ENCODE measurements at regions not wholly inside any gene's neighbourhood (a gene's known extent, or its start where the extent isn't known, plus 50 kb on each side); places are given as distances from the start of the nearest gene placed in this dataset.
"Not testable (repeated sequence)": the region's sequence is repeated elsewhere in the genome, so short reads cannot be mapped to it uniquely, and the experiment has no call there.

DNA sequence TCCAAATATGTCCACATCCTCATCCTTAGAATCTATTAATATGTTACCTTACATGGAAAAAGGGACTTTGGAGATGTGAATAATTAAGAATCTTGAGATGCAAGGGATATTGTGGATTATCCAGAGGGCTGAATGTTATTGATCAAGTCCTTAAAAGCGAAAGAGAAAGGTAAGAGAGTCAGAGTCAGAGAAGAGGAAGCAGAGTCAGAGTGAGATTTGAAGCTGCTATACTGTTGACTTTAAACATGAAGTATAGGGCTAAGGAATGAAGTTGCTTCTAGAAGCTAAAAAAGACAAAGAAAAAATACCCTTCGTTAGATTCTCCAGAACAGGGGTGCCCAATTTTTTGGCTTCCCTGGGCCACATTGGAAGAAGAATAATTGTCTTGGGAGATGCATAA lies 627.2 kb upstream of the SLITRK6 start:
- DNase-seq = no peak

DNA sequence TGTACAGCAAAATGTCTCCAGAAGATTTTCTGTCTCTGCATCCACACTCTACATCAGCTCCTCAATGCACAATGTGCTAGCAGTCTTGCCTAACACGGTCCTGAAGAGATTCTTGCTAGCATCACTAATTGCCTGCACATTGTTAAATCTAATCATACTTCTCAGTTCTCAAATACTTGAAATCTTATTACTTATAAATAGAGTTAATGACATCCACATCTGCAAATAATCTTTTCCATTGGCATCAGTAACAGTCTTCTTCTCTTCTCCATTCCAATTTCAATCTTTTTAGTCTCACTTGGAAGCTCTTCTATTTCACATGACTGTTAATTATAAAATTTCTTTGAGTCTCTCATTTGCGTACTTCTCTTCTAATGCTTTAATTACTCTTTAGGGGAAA lies 630.5 kb upstream of the SLITRK6 start:
- no peak for DNase-seq

DNA sequence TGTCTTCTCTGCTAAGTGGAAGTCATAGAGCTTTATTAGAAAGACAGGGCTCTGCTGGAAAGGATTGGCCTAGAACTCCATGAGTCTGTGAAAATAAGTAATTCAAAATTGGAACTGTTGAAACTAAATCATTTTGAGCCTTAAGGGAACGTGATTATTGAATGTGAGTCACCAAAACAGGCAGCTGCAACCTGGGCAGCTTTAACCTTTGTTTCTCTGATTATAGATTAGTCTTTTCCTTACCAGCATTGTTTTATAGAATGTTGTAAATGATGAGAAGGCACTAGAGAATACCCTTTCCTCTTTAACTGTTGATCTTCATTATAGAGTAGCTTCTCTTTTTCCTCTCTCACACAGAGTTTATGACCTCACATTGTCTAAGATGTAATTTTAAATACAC lies 638.8 kb upstream of the SLITRK6 start:
- DNase-seq = no peak

DNA sequence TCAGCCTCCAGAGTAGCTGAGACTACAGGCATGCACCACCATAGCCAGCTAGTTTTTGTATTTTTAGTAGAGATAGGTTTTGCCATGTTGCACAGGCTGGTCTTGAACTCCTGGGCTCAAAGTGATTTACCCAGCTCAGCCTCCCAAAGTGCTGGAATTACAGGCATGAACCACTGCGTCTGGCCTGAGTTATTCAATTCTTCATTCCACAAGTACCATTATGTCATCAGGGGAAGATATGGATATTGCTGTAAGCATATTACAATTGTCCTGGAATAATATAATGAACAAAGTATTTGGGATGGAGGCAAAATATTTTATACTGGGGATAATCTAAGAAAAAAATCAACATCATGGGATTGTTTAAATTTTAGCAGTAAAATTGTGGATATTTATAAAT lies 646.0 kb upstream of the SLITRK6 start:
- no peak for DNase-seq

DNA sequence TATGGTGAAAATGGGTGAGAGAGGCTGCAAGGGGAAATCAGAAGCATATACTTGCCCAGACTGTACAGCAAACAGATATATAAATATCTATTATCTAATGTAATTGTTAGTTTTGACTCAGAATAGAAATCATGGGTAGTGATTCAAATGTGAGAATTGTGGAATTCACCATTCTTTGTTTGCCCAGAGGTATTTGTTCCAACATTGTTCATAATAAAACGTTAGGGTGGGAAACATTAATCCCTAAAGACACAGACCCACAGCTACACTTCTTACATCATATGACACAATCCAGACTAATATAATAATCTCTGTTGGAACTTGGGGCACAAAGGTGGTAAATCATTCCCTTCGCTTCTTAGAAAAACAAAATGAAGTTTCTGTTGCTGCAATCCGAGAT lies 646.5 kb upstream of the SLITRK6 start:
- no peak for DNase-seq

DNA sequence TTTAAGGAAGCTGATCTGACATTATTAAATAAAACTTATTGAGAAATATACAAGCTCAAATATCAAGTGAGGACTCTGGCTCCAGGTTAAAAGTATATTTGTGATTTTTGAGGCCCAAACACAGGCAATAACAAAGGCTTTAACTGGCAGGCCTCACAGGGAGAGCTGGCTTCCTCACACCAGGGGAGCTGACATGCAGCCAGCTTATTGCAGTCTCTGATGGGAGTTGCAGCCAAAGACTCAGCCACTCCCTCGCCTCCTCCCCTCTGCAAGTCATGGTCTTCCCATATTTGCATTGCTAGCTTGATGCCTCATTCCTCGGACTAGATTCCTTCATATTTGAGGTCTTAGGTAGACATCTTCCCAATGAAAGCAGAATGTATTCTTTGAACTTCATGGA lies 647.1 kb upstream of the SLITRK6 start:
- DNase-seq = no peak

DNA sequence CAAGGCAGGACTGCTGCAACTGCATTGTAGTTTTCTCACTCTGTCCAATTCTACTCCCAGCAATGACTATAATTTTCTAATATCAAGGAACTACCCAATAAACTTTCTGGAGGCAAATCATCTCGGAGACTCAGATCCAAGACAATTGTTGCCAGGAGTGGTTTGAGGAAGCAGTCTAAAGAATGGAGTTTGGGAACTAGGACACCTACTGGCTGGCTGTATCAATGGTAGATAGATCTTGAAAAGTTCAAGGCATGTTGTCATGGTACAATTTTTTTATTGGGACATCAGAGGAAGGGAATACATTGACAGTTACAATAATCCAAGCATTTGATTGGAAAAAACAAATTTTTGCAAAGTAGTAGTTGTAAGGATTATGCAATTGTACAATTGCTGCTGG lies 648.3 kb upstream of the SLITRK6 start:
- no peak for DNase-seq

DNA sequence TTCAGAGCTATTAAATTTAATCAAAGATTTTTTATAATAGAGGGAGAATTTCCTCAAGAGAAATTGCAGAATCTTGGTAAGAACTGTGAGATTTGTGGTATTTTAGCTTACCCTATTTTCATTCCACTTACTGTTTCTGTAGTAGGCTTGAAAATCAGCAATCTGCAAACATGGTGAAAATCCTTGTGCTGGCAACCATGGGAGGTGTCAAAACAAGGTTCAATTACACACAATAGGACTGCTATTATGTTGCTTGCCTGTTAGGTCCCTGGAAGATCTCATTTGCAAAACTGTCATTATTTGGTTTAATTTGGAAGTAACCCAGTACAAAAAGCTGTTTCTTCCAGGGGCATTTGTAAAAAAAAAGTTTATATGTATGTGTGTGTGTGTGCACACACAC lies 662.8 kb upstream of the SLITRK6 start:
- no peak for DNase-seq

DNA sequence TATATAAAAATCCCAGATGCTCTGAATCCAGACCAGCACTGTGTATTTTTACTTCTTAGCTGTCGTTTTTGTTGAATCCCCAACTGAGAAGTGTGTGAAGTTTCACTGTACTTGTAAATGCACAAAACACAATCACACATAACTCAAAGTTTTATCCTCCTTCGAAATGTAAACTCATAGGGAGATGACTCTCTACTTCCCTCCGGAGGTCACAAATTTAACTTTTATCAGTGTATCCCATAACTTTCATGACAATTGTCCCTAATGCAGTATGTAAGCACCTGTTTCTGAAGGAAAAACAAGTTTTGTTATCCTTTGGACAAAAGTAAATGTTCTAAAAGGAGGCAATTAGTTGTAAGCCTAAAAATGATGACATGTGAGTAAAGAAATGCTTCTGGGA lies 665.0 kb upstream of the SLITRK6 start:
- no peak for DNase-seq

DNA sequence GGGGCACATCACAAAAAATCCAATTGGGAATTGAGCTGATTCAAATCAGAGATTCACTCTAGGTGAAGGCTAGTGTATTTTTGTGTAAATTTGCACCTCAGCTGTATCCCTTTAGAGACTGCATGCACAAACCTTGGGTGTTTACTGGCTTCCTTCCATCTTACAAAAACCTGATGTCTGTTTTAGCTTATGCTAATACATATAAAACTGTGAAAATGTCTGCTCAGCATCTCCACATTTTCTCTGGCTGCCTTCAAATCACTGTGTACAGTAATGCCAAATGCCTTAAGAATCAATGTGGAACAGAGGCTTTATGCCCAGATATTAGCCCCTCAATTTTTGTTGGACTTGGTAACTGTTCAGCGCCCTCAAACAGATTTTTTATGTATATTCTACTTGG lies 675.8 kb upstream of the SLITRK6 start:
- DNase-seq = no peak

DNA sequence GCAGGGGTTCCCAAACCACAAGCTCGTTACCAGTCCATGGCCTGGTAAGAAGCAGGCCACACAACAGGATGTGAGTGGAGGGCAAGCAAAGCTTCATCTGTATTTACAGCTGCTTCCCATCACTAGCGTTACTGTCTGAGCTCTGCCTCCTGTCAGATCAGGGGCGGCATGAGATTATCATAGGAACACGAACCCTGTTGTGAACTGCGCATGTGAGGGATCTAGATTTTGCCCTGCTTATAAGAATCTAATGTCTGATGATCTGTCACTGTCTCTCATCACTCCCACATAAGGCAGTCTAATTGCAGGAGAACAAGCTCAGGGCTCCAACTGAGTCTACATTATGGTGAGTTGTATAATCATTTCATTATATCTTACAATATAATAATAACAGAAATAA lies 677.4 kb upstream of the SLITRK6 start:
- no peak for DNase-seq

DNA sequence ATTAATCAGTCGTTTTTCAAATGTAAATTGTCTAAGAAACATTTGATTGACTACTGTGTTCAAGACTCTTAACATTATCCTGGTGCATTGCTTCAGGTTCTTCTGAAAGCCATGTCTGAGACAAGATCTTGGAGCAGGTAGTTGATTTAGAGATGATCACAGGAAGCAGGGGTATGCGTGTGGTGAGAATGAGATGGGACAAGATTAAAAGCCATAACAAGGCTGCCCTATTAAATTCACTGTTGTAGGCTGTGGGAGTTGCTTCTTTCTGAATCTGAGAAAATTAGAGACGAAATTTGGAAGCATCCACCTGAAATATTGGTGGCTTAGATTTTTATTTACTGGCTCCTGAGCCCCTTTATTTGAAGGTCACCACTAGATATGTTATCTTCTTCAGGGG lies 687.4 kb upstream of the SLITRK6 start:
- DNase-seq = no peak

DNA sequence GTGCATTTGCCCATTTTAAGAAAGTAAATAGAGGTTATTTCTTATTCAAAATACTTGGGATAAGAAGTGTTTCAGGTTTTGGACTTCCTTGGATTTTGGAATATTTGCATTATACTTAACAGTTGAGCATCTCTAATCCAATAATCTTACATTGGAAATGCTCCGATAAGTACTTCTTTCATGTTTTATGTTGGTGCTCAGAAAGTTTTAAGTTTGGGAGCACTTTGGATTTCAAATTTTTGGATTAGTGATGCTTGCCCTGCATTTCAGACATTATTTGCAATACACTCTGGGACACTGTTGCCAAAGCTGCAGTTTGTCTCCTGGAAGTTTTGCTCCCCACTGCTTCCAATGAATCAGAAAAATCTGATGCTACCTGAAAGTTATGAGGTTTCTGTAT lies 691.9 kb upstream of the SLITRK6 start:
- no peak for DNase-seq

DNA sequence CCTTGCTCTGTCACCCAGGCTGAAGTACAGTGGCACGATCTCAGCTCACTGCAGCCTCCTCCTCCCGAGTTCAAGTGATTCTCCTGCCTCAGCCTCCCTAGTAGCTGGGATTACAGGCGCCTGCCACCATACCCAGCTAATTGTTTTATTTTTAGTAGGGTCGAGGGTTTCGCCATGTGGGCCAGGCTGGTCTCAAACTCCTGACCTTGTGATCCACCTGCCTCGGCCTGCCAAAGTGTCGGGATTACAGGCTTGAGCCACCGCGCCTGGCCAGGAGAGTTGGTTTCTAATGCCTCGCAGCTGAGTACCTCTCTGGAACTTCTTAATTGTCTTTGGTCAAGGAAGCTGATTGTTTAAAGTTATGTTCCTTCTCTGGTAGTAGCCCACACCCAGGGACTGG lies 702.7 kb upstream of the SLITRK6 start:
- not testable (repeated sequence) for DNase-seq

DNA sequence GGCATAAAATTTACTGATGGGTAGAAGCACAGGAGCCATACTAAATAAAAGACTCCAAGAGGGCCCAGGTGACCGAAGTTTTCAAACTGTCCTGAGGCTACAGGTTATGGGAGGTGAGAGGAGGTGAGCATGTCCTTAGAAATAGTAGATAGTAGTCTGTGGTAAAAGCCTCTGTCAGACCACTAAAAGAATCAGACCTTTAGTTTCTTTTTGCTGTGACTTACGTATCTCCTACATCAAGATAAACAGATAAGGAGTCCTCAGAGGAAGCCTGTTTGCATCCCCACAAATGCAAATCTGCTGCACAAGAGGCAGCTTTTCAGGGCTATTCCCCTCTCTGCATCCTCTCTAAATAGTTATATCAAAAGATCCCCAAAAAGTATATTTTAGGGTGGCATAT lies 711.6 kb upstream of the SLITRK6 start:
- DNase-seq = no peak

DNA sequence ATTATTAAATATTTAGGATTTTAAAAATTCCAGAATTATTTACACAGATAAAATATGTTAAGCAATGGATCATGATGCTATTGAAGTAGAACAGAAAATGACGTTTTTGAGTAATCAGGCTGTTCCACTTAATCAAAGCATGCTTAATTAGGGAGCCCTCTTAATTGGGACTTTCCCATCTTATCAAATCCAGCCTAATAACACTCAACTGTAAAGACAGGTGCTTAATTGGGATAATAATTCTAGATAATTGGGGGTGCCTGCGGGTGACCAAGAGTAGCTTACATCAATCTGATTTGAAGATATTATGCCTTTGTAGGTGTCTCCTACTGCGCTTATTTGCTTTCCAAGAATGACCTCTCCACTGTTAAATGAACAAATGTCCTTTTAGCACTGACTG lies 742.2 kb upstream of the SLITRK6 start:
- DNase-seq = no peak

DNA sequence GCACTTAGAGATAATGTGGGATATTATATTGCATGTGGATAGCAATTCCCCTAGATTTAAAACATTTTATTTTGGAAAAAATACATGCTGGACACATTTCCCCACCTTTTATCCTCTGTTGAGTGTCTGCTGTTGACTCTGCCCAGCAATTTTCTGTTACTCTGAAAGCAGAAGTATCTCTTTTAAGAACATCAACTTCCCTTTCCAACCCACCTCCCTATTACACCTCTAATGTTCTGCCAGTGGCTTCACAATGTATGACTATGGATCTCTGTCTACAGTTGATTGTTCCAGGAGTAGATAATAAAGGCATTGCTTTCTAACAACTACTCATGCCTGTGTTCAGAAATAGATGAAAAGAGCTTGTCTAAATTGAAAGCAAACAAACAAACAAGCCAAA lies 754.8 kb upstream of the SLITRK6 start:
- DNase-seq = no peak

DNA sequence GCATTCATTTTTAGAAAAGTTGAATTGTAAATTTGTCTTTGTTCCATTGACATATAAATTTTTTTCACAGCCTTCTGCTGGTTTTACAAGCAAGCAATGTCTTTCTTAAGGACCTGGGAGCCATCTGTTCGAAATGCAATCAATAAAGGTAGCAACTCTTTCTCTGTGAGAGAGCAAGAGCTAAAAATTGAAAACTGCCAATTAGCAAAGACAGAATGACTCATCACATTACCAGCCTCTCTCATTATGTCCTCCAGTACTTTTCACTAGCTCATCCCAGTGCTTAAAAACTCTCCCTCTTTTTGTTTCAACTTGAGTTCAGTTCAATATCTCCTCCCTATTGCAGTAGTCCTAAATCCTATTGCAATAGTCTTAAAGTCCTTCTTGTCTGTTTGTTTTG lies 760.7 kb upstream of the SLITRK6 start:
- no peak for DNase-seq

DNA sequence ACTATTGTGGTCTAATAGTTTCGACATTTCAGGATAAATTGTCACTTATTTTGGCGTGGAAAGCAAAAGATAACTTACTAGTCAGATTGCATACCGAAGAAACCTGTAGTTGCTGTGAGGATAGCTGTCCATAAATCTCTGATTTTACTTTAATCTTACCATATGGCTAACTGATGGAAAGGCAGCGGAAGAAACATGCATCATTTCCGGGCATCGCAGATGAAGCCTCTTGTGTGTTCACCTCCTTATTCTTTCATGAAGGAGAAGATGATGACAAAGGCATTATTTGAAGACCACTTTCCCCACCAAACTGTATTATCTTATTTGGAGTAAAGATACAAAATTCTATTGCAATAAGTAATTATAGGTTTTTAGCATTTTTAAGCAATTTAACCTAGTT lies 763.6 kb upstream of the SLITRK6 start:
- no peak for DNase-seq

DNA sequence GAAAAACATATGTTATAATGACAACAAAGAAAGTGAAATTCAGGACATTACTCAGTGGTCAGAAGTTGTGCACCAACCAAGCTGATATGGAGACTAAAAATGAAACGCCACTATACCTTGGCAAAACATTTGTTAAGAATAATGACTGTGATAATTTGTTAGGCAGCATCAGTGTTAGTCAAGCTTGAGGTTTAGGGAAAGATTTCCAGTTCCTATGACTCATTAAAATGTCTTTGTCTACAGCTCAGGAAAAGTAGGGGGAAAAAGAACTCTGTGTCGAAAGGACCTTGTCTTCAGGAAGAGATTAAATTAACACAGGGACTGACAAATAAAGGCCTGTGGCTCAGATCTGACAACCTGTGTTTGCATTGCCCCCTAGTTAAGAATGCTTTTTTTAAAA lies 764.1 kb upstream of the SLITRK6 start:
- no peak for DNase-seq

DNA sequence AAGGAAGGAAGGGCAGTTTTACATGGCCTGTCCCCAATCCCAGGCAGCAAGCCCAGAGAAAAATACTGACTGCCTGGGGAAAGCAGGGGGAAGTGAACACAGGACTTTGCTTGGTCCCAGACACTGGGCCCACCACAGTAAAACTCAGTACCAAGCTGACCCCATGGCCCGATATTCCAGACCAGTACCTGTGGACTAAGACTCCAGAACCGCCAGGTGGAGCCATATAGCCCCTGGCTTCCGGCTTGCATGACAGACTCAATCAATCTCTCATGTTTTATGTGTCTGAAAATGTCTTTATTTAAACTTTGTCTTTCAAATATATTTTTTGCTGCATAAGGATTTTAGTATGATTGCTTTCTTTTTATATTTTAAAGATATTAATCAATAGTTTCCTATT lies 767.9 kb upstream of the SLITRK6 start:
- no peak for DNase-seq

DNA sequence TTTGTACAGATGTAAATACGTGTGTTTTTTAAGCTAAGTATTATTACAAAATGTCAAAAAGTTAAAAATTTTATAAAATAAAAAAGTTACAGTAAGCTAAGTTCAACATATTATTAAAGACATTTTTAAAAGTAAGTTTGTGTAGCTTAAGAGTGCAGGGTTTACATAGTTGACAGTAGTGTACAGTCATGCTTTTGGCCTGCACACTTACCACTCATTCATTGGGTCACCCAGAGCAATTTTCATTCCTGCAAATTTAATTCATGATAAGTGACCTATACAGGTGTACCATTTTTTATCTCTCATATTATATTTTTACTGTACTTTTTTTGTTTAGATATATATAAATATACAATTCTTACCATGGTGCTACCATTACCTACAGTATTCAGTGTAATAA lies 769.9 kb upstream of the SLITRK6 start:
- no peak for DNase-seq

DNA sequence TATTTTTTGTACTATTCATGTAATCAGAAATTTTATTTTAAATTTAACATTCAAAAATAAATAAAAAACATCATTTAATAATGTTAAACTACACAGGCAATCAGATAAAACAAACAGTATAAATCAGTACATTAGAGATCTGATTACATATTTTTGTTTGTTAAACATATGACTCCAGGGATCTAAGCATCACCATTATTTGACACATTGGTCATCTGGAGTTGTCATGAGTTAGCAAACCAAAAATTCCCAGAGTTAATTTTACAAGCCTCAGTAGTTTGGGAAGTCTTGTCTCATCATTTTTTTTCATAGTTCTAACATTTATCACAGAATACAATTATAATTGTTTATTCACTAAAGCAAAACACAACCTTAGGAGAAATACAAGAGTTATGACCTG lies 770.8 kb upstream of the SLITRK6 start:
- DNase-seq = no peak

DNA sequence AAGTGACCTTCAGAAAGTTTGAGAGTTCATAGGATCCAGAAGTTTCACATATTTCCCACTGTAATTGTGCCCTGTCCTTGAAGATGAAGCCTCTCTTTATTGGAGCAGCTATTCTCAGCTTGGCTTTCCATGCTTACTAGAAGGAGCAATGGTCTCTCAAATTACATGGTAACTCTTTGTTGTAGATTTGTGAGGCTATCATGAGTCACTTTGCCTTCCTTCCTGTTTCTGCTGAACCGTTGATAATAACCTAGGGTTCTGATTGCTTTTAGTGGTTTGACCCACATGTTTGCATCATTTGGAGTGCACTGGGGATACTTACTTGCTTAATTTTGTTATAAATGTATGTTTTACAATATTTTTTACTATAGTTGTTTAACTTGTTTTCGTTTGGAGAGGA lies 772.9 kb upstream of the SLITRK6 start:
- DNase-seq = no peak

DNA sequence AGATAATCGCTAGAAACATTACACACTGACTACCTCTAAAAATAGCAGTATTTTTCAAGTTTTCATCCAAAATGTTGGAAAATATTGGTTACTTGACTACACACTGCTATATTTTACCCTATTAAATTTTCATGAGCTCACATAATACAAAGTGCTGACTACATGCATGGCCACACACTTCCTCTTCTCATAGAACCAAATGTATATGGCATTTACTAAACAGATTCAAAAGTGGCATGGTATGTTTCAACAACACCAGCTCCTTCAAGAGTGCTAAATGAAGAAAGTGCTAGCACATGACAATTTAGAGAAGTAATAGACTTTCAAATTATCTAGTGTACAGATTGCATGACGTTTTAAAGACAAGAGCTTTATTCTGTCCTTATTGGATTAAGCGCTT lies 780.4 kb upstream of the SLITRK6 start:
- no peak for DNase-seq

DNA sequence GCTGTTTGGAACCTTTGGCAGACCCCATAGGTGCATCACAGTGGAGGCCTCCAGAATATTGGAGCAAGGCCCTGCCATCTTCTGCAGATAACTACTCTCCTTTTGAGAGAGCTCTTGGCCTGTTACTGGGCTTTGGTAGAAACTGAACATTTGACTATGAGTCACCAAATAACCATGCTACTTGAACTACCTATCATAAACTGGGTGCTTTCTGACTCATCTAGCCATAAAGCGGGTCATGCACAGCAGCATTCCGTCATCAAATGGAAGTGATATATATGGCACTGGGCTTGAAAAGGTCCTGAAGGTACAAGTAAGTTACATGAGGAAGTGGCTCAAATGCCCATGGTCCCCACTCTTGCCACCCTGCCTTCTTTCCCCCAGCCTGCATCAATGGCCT lies 782.5 kb upstream of the SLITRK6 start:
- DNase-seq = no peak

DNA sequence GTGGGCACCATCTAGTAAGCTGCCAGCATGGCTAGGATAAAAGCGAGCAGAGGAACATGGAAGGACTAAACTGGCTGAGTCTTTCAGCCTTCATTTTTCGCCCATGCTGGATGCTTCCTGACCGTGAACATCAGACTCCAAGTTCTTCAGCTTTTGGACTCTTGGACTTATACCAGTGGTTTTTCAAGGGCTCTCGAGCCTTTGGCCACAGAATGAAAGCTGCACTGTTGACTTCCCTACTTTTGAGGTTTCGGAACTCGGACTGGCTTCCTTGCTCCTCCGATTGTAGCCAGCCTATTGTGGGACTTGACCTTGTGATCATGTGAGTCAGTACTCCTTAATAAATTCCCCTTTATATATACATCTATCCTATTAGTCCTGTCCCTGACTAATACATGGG lies 785.1 kb upstream of the SLITRK6 start:
- DNase-seq = no peak
